Thyroid gland (tissue), 4 donors: ENCODE measurements at regions not wholly inside any gene's neighbourhood (a gene's known extent, or its start where the extent isn't known, plus 50 kb on each side); places are given as distances from the start of the nearest gene placed in this dataset.

ENCODE experiments used
- POLR2A ChIP-seq, 2 donors: fragments of 450-650 bp; IDR thresholded peaks; one replicate each; pipeline ENCODE4 v1.6.1; 2017; ENCODE audit warnings: antibody characterized with exemption in 2 of 2, mild to moderate bottlenecking in 2 of 2, moderate library complexity in 1 of 2
- TF ChIP-seq, protein P1 (sequence below), 6 experiments: fragments of 200-600 bp in 3 of 6; fragments of 450-650 bp in 3 of 6; sonication (generic) in 3 of 6; IDR thresholded peaks; one replicate each; pipeline ENCODE4 v1.5.1; 2016 to 2019; ENCODE audit warnings: antibody characterized with exemption in 6 of 6, mild to moderate bottlenecking in 2 of 6, inconsistent platforms in 1 of 6, moderate library complexity in 1 of 6

DNA sequence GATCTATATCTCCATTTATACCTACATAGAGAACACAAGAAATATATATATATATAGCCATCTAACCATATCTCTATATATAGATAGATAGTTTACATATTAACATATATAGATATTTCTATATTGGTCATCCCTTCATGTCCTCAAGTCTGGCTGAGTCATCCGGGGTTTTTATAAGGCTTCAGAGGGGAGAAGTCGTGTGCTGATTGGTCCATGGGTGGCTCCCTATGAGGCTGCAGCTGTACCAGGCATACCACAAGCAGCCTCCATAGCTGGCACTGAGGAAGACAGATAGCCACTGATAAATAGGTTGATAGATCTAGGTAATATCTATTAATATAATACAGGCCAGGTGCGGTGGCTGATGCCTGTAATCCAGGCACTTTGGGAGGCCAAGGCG lies 618.3 kb upstream of the SETBP1 start:
- TF ChIP-seq, protein P1, sequence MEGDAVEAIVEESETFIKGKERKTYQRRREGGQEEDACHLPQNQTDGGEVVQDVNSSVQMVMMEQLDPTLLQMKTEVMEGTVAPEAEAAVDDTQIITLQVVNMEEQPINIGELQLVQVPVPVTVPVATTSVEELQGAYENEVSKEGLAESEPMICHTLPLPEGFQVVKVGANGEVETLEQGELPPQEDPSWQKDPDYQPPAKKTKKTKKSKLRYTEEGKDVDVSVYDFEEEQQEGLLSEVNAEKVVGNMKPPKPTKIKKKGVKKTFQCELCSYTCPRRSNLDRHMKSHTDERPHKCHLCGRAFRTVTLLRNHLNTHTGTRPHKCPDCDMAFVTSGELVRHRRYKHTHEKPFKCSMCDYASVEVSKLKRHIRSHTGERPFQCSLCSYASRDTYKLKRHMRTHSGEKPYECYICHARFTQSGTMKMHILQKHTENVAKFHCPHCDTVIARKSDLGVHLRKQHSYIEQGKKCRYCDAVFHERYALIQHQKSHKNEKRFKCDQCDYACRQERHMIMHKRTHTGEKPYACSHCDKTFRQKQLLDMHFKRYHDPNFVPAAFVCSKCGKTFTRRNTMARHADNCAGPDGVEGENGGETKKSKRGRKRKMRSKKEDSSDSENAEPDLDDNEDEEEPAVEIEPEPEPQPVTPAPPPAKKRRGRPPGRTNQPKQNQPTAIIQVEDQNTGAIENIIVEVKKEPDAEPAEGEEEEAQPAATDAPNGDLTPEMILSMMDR (IDR thresholded peaks at IDR 0.05): no peak
- no peak for TF ChIP-seq POLR2A (IDR thresholded peaks at IDR 0.05)
